Lower lobe of right lung (tissue), 2 donors: ENCODE measurements at regions not wholly inside any gene's neighbourhood (a gene's known extent, or its start where the extent isn't known, plus 50 kb on each side); places are given as distances from the start of the nearest gene placed in this dataset.

Experiments used
- ATAC-seq, 2 donors: fragments of 200-7000 bp; cut with Tn5 transposase; one replicate each; pipeline ENCODE4 v1.9.1; 2020 to 2022; ENCODE audit warnings: mild to moderate bottlenecking in 2 of 2, moderate library complexity in 2 of 2
- DNase-seq: peaks from one replicate; pipeline ENCODE4 v3.0.0-alpha.2; 2020
- H3K27ac ChIP-seq: fragments of 200-600 bp; one replicate; pipeline ENCODE4 v1.8.0; 2022
- H3K27me3 ChIP-seq: fragments of 200-600 bp; one replicate; pipeline ENCODE4 v1.8.0; 2022; ENCODE audit warnings: low read depth
- H3K36me3 ChIP-seq: fragments of 200-600 bp; one replicate; pipeline ENCODE4 v1.8.0; 2022; ENCODE audit warnings: mild to moderate bottlenecking
- H3K4me1 ChIP-seq: fragments of 200-600 bp; one replicate; pipeline ENCODE4 v1.8.0; 2022
- H3K4me3 ChIP-seq: fragments of 200-600 bp; one replicate; pipeline ENCODE4 v1.8.0; 2022; ENCODE audit warnings: mild to moderate bottlenecking
- H3K9me3 ChIP-seq: fragments of 200-600 bp; one replicate; pipeline ENCODE4 v1.8.0; 2022
- intact Hi-C: fragments of 100-400 bp; cut with DNase I; formaldehyde crosslinking; loops from one replicate; pipeline ENCODE4 v1.11.0; 2022
- TF ChIP-seq, protein P1 (sequence below): fragments of 200-600 bp; IDR thresholded peaks from one replicate; pipeline ENCODE4 v1.8.0; 2022; ENCODE audit warnings: antibody characterized with exemption, mild to moderate bottlenecking
- donor health status: DM: no; HTN: yes; CAD: no; lungs with severe emphysema.

DNA sequence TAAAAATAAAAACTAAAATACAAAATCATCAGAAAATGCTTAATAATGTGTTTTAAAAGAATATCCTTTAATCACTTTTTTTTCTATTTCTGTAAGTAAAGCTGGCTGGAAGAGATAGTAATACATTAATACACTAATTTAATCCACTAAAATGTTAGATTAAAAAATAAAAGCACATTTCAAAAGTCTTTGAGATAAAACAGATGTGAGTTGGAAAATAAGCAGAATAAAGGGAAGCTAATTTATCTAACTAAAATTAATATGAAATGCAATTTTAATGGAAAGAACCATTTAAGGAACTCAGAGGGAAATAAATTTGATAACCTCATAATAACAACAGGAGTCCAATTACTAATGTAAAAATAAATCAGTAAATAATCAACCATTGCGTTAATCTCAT is 774.8 kb upstream of the MBL2 start:
- intact Hi-C loops, result no loop called here
- no peaks in the 10 kb centered on the region for H3K4me1 ChIP-seq
- no peaks in the 10 kb centered on the region for H3K9me3 ChIP-seq
- ATAC-seq, result no peak
- no peak overlapping the region for H3K27ac ChIP-seq
- TF ChIP-seq, protein P1, sequence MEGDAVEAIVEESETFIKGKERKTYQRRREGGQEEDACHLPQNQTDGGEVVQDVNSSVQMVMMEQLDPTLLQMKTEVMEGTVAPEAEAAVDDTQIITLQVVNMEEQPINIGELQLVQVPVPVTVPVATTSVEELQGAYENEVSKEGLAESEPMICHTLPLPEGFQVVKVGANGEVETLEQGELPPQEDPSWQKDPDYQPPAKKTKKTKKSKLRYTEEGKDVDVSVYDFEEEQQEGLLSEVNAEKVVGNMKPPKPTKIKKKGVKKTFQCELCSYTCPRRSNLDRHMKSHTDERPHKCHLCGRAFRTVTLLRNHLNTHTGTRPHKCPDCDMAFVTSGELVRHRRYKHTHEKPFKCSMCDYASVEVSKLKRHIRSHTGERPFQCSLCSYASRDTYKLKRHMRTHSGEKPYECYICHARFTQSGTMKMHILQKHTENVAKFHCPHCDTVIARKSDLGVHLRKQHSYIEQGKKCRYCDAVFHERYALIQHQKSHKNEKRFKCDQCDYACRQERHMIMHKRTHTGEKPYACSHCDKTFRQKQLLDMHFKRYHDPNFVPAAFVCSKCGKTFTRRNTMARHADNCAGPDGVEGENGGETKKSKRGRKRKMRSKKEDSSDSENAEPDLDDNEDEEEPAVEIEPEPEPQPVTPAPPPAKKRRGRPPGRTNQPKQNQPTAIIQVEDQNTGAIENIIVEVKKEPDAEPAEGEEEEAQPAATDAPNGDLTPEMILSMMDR, result no peak
- no peaks in the 10 kb centered on the region for H3K27me3 ChIP-seq
- DNase-seq, result no peak
- H3K4me3 ChIP-seq, result no peak overlapping the region
- no peaks in the 10 kb centered on the region for H3K36me3 ChIP-seq

DNA sequence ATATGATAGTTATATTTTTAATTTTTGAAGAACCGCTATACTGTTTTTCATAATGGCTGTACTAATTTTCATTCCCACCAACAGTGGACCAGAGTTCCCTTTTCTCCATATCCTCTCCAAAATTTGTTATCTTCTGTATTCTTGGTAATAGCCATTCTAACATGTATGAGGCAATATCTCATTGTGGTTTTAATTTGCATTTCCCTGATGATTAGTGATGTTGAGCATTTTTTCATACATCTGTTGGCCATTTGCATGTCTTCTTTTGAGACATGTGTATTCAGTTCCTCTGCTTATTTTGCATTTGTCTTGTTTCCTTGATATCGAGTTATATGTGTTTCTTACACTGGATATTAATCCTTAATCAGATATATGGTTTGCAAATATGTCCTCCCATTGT is 770.8 kb upstream of the MBL2 start:
- Histone ChIP-seq H3K36me3 (no peaks in the 10 kb centered on the region), H3K27ac (no peak overlapping the region), H3K4me3 (no peak overlapping the region), H3K9me3 (no peaks in the 10 kb centered on the region), H3K27me3 (no peaks in the 10 kb centered on the region), H3K4me1 (no peaks in the 10 kb centered on the region)
- intact Hi-C loops, result no loop called here
- TF ChIP-seq, protein P1, result no peak
- DNase-seq (no peak), ATAC-seq (no peak)

DNA sequence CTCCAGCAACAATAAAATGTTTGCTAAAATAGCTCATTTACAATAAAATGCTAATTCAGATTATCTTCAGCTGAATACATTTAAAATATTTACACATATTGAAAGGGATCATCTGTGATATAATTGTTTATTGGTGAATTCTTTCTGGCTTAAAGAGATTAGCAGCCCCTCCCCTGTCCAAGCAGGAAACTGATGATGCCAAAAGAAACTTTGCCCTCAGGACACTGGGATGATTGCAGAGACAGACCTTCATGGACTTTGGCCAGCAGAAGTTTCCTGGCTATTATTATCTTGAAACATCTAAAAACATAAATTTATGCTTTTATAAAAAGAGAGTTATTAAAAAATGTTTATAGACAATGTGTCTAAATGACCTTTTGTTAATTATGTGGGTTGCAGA is 764.9 kb upstream of the MBL2 start:
- no peak for ATAC-seq
- H3K4me1 ChIP-seq, result no peaks in the 10 kb centered on the region
- no peak overlapping the region for H3K27ac ChIP-seq
- intact Hi-C loops, result no loop called here
- TF ChIP-seq, protein P1, result no peak
- no peaks in the 10 kb centered on the region for H3K27me3 ChIP-seq
- no peak overlapping the region for H3K4me3 ChIP-seq
- H3K9me3 ChIP-seq, result no peaks in the 10 kb centered on the region
- H3K36me3 ChIP-seq, result no peaks in the 10 kb centered on the region
- no peak for DNase-seq

DNA sequence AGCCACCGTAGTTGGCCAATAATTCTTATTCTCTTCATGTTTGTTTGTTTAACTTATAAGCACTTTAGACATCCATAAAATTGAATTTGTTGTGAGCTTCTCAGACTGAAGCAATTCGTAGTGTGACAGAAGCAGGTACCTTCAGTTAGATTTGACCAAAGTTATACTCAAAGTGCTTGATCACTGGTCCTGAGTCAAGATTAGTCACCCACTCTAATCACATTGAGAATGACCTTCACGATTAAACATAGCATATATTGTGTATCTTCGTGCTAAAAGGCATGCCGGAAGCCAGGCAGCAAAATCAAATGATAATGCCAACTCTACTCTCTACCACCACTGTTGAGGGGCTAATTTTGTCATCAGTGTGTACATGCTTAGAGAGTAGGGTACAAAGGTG is 763.7 kb upstream of the MBL2 start:
- H3K4me3 ChIP-seq, result no peak overlapping the region
- TF ChIP-seq, protein P1, result no peak
- no peaks in the 10 kb centered on the region for H3K36me3 ChIP-seq
- DNase-seq, result no peak
- no peaks in the 10 kb centered on the region for H3K9me3 ChIP-seq
- no peaks in the 10 kb centered on the region for H3K4me1 ChIP-seq
- H3K27ac ChIP-seq, result no peak overlapping the region
- no peak for ATAC-seq
- intact Hi-C loops, result no loop called here
- no peaks in the 10 kb centered on the region for H3K27me3 ChIP-seq

DNA sequence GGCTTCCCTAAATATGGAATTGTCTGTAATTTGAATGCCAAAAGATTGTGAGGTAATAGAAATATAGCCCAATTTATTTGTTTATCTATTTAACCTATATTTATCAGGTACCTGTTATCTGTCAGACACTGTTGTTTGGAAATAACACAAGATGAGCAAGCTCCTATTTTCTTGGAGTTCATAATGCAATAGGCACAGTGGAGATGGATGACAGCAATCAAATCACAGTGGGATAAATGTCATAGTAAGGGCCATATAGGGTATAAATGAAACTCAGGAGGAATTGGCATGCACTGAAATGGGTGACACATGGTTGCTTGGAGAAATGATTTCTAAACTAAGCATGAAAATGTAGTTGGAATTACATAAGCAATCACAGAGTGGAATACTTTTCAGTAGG is 761.8 kb upstream of the MBL2 start:
- Histone ChIP-seq H3K4me1 (no peaks in the 10 kb centered on the region), H3K4me3 (no peak overlapping the region), H3K9me3 (no peaks in the 10 kb centered on the region), H3K27ac (no peak overlapping the region), H3K36me3 (no peaks in the 10 kb centered on the region), H3K27me3 (no peaks in the 10 kb centered on the region)
- intact Hi-C loops, result no loop called here
- ATAC-seq (no peak), DNase-seq (no peak)
- TF ChIP-seq, protein P1, result no peak

DNA sequence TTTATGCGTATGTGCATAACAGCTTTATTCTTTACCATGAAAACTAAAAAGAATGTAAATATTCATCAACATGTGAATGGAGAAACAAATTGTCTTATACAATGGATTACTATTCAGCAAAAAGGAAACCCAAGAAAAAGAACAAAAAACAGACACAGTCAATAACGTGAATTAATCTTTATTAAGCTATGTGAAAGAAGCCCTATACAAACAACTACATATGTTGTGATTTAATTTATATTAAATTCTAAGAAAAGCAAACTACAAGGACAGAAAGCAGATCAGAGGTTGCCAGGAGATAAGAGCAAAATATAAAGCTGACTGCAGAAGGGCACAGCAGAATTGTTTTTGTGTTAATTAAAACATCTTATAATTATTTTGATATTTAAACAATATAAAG is 756.4 kb upstream of the MBL2 start:
- no peaks in the 10 kb centered on the region for H3K36me3 ChIP-seq
- H3K4me1 ChIP-seq, result no peaks in the 10 kb centered on the region
- no peak for DNase-seq
- TF ChIP-seq, protein P1, result no peak
- H3K27me3 ChIP-seq, result no peaks in the 10 kb centered on the region
- intact Hi-C loops, result no loop called here
- no peak overlapping the region for H3K27ac ChIP-seq
- no peak overlapping the region for H3K4me3 ChIP-seq
- ATAC-seq, result no peak
- no peaks in the 10 kb centered on the region for H3K9me3 ChIP-seq
